AML-193 (cell line): ENCODE measurements at regions not wholly inside any gene's neighbourhood (a gene's known extent, or its start where the extent isn't known, plus 50 kb on each side); places are given as distances from the start of the nearest gene placed in this dataset.

Experiments
- DNase-seq, 2 experiments: peaks; one replicate each; lab custom pipeline; 2025; lab: John Stamatoyannopoulos, UW

DNA sequence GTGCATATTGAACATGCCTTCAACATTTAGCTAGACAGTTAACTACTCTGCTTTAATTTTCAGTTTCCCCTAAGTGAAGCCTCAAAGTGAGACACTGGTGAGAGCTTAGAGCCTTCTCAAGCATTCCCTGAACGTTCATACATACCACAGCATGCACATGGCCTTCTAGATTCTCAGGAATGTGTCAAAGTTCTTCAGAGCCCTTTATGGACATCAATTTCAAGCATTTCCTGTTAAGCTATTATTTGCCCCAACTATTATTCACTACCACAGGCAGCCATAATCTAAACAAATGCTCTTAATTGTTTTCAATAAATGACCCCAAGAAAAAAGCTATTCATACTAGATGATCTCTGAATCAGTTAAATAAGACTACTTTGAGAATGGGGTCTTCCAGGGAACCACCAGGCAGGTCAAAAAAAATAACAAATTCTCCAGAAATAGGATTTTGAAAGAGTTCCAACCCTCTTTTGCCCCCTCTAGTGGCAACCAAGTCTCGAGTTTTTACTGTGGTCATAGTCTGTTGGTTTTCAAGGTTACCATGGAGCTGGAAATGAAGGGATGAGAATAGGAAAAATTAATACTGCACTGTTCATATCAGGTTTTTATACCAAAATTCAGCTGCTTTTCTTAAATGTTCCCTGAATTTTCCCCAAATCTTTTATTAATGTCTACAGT is 235.4 kb downstream of the RAB28 start:
- no peak for DNase-seq

GRCh38 chr4:13246107-13246506 is 238.0 kb downstream of the RAB28 start:
- no peak for DNase-seq

DNA sequence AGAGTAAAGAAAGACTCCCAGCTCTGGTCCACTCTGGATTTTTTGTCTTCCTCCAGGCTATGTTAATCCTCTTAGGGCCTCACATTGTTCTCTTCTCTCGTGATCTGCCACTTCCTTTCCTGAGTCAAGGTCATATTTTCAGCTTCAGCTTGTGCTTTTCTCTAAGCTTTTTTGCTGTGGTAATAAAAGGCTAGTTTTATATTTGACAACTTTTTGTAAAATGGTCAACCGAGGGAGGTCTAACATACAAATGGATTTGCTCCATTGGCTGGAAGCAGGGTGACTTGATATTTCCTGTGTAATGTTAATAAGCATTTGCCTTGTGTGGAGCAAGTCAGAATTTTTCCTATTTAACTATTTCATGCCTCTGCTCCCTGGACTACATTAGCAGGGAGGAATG is 239.7 kb downstream of the RAB28 start:
- DNase-seq = no peak

- no peak for DNase-seq
Measured at GRCh38 chr4:13243152-13243551, 241.0 kb downstream of the RAB28 start.

GRCh38 chr4:13240066-13240465 is 244.1 kb downstream of the RAB28 start:
- DNase-seq = no peak

- no peak for DNase-seq
Measured at GRCh38 chr4:13238936-13239335, 245.2 kb downstream of the RAB28 start.

- no peak for DNase-seq
Measured at GRCh38 chr4:13236485-13236884, 247.7 kb downstream of the RAB28 start.

DNA sequence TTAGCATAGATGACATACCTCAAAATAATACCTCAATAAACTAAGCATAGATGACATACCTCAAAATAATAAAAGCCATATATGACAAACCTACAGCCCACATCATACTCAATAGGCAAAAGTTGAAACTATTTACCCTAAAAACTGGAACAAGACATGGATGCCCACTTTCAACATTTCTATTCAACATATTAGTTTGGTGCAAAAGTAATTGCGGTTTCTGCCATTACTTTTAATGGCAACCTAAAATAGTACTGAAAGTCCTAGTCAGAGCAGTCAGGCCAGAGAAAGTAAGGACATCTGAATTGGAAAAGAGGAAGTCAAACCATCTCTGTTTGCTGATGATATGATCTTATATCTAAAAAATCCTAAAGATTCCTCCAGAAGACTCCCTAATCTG is 250.4 kb downstream of the RAB28 start:
- DNase-seq = no peak

- no peak for DNase-seq
Measured at GRCh38 chr4:13219971-13220370, 264.2 kb downstream of the RAB28 start.

DNA sequence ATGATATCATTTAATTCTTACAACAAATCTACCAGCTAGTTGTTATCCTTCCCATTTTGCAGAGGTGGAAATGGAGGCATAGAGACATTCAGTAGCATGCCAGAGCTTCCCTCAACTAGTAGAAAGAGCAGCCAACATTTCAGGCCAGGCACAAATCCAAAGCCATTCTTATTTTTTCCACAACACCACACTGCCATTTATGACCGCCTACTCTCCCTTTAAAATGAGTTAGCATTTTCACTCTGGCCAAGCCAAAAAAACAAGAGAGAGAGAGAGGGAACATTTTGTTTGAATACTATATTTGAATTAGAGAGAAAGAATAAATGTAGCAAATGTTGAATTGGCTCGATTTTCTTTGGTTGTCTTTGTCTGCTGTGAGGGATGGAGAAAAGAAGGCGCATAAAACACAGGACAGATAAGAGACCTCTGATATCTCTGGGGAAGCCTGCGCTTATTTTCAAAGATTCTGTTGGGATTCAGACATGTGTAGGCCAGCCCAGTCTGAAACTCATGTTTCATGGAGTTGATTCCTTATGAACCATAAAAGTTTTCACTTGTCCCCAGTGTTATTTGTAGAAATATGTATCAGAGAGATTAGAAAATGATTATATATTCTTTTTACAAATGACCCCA is 265.7 kb downstream of the RAB28 start:
- no peak for DNase-seq

- no peak for DNase-seq
Measured at GRCh38 chr4:13215560-13215959, 268.6 kb downstream of the RAB28 start.

DNA sequence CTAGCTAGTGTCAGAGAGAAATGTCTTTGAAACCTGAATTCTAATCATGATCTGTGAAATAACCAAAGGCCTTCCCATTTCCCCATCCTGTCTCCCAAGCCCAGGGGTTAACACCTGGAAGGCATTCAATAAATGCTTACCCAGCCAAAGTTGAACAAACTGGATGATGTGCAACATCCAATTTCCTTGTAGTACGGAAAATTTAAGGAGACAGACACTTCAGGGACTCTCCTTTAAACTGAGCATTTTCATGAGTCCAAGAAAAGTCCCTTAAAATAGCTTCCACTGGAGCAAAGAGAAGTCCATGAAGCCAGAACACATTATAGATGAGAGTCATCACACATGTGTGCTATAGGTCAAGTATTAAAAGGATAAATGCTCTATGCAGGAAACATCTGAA is 271.2 kb downstream of the RAB28 start:
- no peak for DNase-seq

DNA sequence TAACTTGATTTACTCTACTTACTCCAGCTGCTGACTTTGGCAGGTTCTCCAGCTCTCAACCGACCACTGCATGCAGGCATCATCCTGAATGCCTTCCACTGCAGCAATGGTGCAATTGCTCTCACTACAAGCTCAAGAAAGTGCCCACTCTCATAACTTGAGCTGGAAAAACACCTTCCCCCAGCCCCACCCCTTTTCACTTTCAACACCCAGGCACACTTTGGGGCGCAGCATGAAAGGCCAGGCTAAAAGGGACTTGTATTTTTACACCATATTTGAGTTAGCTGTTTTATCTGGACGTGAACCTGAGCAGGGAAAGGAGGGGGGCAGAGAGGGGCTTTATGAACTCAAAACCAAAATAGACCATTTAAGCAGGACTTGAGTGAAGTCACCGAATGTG is 274.5 kb downstream of the RAB28 start:
- no peak for DNase-seq

GRCh38 chr4:13208558-13209193 is 275.5 kb downstream of the RAB28 start:
- DNase-seq = no peak

DNA sequence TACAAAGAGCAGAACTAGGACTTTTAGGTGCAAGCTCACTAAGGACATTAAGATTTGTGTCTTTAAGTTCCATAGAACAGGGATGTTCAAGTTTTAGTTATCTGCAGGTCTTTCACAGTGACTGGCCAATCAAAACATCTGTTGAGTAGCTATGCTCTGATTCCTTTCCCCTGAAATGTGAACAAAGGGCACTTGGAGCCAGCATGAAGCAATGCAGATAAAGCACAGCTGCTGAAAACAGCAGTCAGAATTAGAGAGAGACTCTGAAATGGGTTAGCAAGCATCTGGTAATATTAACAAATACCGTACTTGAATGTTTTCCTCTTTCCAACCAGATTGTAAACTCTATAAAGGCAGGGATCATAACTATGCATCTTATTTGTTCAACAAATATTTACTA is 276.9 kb downstream of the RAB28 start:
- no peak for DNase-seq

DNA sequence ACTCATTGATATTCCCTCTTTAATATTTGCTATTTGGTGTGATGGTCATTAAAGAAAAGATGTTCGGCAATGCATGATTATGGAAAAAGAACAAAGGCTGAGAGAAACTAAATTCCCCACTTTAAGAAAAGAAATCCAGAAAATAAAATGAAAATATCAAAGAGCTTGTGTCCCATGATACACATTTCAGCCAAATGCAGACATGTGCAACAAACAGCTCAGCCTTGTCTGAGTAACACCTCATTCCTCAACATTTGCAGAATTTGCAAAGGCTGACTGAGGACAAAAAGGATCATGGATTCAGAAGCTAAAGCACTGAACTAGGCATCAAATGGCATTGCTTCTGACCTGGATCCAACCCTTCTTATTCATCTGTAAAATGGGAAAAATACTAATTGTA is 281.0 kb downstream of the RAB28 start:
- DNase-seq = no peak

DNA sequence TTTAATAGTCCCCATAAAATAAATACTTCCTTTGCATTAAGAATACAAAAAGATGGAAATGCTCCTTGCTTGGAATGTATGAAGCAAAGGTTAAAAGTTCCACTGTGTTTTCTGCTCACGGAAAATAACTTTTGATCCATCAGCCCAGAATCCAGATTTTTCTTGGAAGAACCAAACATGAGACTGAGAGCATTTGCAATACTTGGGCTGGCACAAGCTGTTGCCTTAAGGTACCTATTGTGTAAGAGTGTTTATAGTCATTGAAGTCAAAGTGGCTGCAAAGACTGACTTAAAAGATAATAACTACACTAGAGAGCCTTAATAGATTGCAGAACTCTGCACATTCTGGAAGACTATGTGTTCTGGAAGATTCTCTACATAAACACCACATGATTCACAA is 281.4 kb downstream of the RAB28 start:
- no peak for DNase-seq

DNA sequence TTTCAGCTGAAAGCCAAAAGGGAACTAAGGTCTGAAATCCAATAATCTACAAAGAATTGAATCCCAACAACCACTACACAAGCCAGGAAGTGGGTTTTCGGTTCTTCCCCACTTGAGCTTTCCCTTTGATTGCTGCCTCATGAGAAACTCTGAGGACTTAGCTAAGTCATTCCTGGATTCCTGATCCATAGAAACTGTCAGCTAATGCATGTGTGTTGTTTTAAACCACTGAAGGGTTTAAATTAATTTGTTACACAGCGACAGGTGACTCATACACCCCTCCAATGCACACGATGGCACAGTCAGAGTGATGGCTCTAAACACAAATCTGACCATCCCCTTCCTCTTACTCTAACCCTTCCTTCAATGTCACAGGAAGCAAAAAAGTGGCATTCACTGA is 282.9 kb downstream of the RAB28 start:
- no peak for DNase-seq

DNA sequence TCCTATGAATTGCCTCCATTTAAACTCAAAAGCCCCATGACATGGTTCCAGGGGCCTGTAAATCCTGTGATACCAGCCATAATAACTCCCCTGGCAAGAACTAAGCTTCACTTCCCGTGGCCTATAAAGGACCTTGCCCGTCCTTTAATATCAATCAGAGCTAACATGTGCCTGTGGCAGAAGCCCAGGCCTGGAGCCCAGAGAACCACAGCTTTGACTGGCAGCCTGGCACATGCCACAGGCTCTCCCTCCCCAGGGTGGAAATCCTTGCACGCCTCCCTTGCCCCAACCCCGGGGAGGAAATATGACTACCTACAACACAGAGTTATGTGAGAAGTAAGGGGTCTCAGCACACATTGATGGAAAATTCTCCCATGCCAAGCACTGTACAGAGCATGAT is 287.4 kb downstream of the RAB28 start:
- DNase-seq = no peak

DNA sequence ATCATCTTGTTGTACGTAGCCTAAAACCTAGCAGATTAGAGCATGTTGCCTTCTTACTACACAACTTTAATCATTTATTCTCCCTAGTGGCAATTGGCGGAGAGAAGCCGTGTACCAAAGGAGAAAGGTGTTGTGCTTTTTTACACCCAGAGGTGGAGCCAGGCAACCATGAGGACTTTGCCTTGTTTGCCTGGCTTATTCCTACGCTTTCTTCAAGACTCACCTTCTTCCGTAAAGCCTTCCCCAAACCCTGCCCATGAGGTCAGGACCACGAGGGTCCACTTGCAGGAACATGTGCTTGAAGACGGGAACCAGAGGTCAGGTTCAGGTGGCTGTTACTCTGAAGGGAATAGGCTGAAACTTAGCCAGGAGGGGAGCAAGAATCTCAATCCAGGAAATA is 290.5 kb downstream of the RAB28 start:
- no peak for DNase-seq

DNA sequence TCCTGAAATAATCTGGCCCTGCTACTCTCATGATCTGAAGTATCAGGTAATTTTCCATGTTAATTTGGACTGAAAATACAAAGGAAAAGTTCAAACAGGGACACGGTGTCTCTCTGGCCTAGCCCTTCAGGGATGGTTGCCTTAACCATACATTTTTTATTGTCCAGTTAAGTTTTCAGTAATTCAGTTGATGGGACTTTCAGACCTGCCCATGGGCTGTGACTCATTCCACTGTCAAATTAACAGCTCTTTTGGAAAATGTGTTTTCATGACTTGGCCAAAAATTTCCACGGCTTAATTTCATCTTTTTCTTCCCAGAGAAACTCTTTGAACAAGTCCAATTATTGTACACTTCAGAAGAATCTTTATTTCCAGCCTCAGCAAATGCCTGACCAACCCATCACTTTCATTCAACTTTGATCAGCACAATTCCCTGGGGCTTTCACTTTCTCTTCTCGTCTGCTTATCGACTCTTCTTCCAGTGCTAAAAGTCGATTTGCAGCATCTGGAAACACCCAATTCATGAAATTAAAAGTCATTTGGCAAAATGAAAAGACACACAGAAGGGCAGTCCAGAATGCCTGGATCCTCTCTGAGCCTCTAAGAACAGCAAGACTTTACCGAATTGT is 293.9 kb downstream of the RAB28 start:
- no peak for DNase-seq

GRCh38 chr4:13184199-13184598 is 299.9 kb downstream of the RAB28 start:
- DNase-seq = no peak

DNA sequence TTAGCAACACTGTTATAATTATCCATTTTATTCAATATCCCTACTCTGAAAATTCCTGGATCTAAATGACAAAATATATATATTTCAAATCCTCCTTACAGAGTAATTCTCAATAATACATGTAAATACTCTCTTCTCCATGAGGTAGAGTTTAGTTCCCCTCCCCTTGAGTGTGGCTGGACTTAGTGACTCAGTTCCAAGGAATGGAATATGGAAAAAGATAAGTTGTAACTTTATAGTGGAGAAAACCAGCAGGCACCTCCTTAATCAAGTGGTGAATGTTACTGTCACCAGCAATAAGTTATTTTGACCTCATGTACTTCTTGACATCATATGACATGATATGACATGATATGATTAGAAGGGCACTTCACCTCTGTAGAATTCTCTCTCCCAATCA is 302.0 kb downstream of the RAB28 start:
- no peak for DNase-seq
